ENCODE measurements at regions not wholly inside any gene's neighbourhood (a gene's known extent, or its start where the extent isn't known, plus 50 kb on each side); places are given as distances from the start of the nearest gene placed in this dataset.

GRCh38 chr17:31798205-31798724 is 60.8 kb downstream of the COPRS start:
- no peak for TF ChIP-seq CTCF (IDR thresholded peaks at IDR 0.05)
- no peak for TF ChIP-seq POLR2A (IDR thresholded peaks at IDR 0.05; ENCODE audit: low read depth)
- no peak for TF ChIP-seq EP300 (IDR thresholded peaks at IDR 0.05)
- no peak for TF ChIP-seq POLR2AphosphoS5 (IDR thresholded peaks at IDR 0.05)

All from esophagus muscularis mucosa (tissue), 4 donors.